PFSK-1 (cell line): ENCODE measurements at regions not wholly inside any gene's neighbourhood (a gene's known extent, or its start where the extent isn't known, plus 50 kb on each side); places are given as distances from the start of the nearest gene placed in this dataset.

Experiments
- POLR2AphosphoS5 ChIP-seq: IDR thresholded peaks from 2 replicates; pipeline ENCODE4 v1.6.1; 2012; ENCODE audit warnings: low read depth, mild to moderate bottlenecking, control low read depth, low read length, moderate library complexity
- TF ChIP-seq, protein P1 (sequence below), 2 experiments: IDR thresholded peaks; 2 replicates each; pipeline versions ENCODE4 v1.6.1 to v1.8.0; 2011 to 2012; ENCODE audit warnings: low read depth in 2 of 2, low read length in 2 of 2, control low read depth in 1 of 2, inconsistent platforms in 1 of 2, mild to moderate bottlenecking in 1 of 2, moderate library complexity in 1 of 2; ENCODE audit not compliant: insufficient read depth in 1 of 2

DNA sequence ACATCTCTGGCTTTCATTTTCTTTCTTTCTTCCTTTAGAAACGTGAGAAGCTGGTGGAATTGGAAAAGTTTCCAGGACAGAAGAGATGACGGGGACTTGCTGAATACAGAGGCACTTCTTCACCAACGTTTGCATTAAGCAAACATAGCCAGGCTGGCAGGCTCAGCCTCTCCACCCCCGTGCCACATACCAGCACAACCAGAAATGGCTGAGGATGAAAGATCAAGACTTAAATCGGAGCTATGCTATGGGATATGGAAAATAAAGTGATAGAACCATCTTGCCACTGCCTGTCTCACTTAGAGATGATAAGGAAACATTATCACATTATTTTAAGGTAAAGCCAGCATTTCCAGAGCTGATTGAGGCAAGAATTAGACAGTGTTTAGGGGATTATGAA lies 483.3 kb downstream of the BCL11A start:
- no peak for TF ChIP-seq POLR2AphosphoS5
- TF ChIP-seq, protein P1, sequence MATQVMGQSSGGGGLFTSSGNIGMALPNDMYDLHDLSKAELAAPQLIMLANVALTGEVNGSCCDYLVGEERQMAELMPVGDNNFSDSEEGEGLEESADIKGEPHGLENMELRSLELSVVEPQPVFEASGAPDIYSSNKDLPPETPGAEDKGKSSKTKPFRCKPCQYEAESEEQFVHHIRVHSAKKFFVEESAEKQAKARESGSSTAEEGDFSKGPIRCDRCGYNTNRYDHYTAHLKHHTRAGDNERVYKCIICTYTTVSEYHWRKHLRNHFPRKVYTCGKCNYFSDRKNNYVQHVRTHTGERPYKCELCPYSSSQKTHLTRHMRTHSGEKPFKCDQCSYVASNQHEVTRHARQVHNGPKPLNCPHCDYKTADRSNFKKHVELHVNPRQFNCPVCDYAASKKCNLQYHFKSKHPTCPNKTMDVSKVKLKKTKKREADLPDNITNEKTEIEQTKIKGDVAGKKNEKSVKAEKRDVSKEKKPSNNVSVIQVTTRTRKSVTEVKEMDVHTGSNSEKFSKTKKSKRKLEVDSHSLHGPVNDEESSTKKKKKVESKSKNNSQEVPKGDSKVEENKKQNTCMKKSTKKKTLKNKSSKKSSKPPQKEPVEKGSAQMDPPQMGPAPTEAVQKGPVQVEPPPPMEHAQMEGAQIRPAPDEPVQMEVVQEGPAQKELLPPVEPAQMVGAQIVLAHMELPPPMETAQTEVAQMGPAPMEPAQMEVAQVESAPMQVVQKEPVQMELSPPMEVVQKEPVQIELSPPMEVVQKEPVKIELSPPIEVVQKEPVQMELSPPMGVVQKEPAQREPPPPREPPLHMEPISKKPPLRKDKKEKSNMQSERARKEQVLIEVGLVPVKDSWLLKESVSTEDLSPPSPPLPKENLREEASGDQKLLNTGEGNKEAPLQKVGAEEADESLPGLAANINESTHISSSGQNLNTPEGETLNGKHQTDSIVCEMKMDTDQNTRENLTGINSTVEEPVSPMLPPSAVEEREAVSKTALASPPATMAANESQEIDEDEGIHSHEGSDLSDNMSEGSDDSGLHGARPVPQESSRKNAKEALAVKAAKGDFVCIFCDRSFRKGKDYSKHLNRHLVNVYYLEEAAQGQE (IDR thresholded peaks at IDR 0.05; ENCODE audit: insufficient read depth in 1 of 2, low read depth in 2 of 2, low read length in 2 of 2) = no peak
